Stomach (tissue), 4 donors: ENCODE measurements at regions not wholly inside any gene's neighbourhood (a gene's known extent, or its start where the extent isn't known, plus 50 kb on each side); places are given as distances from the start of the nearest gene placed in this dataset.

Experiments
- CTCF ChIP-seq, 7 experiments: fragments of 450-650 bp in 4 of 7; fragments of 200-600 bp in 3 of 7; sonication (generic) in 3 of 7; IDR thresholded peaks; one replicate each; pipeline ENCODE4 v1.5.1; 2016 to 2019; ENCODE audit warnings: antibody characterized with exemption in 7 of 7, control low read depth in 2 of 7, mild to moderate bottlenecking in 1 of 7
- EP300 ChIP-seq: sonication (generic); formaldehyde crosslinking; IDR thresholded peaks from one replicate; pipeline ENCODE4 v1.6.1; 2017; ENCODE audit warnings: antibody characterized with exemption
- POLR2AphosphoS5 ChIP-seq, 3 donors: sonication (generic); formaldehyde crosslinking; IDR thresholded peaks; one replicate each; pipeline ENCODE4 v1.6.1; 2016; ENCODE audit warnings: antibody characterized with exemption in 3 of 3

GRCh38 chr10:5299950-5300349 is 64.8 kb upstream of the UCN3 start:
- TF ChIP-seq CTCF (IDR thresholded peaks at IDR 0.05) (no peak), EP300 (no peak), POLR2AphosphoS5 (IDR thresholded peaks at IDR 0.05) (no peak)
